Suprapubic skin (tissue), 4 donors: ENCODE measurements at regions not wholly inside any gene's neighbourhood (a gene's known extent, or its start where the extent isn't known, plus 50 kb on each side); places are given as distances from the start of the nearest gene placed in this dataset.

Source experiments
- DNase-seq, 2 donors: peaks; one replicate each; pipeline ENCODE4 v3.0.0-alpha.2; 2019; ENCODE audit warnings: low spot score in 2 of 2
- H3K27ac ChIP-seq: fragments of 200-600 bp; sonication (generic); one replicate; pipeline ENCODE4 v1.5.1; 2019
- H3K27me3 ChIP-seq: fragments of 200-600 bp; sonication (generic); one replicate; pipeline ENCODE4 v1.5.1; 2019
- H3K36me3 ChIP-seq: fragments of 200-600 bp; sonication (generic); one replicate; pipeline ENCODE4 v1.5.1; 2019
- H3K4me1 ChIP-seq: fragments of 200-600 bp; sonication (generic); one replicate; pipeline ENCODE4 v1.5.1; 2019
- H3K4me3 ChIP-seq: fragments of 200-600 bp; sonication (generic); one replicate; pipeline ENCODE4 v1.5.1; 2019; ENCODE audit warnings: mild to moderate bottlenecking
- H3K9me3 ChIP-seq: fragments of 200-600 bp; sonication (generic); one replicate; pipeline ENCODE4 v1.5.1; 2019
- EP300 ChIP-seq: sonication (generic); formaldehyde crosslinking; IDR thresholded peaks from one replicate; pipeline ENCODE4 v1.6.1; 2017; ENCODE audit warnings: antibody characterized with exemption
- POLR2A ChIP-seq, 2 donors: fragments of 450-650 bp; IDR thresholded peaks; one replicate each; pipeline ENCODE4 v1.6.1; 2017; ENCODE audit warnings: antibody characterized with exemption in 2 of 2, mild to moderate bottlenecking in 2 of 2, moderate library complexity in 2 of 2
- POLR2AphosphoS5 ChIP-seq, 3 donors: sonication (generic); formaldehyde crosslinking; IDR thresholded peaks; one replicate each; pipeline ENCODE4 v1.6.1; 2017; ENCODE audit warnings: antibody characterized with exemption in 3 of 3
- WGBS: methylation state at CpG from one replicate; pipeline ENCODE4 v1.1.5; 2018; 5-methylcytosine and 5-hydroxymethylcytosine counted together
- TF ChIP-seq, protein P1 (sequence below), 2 donors: fragments of 200-600 bp in 1 of 2; fragments of 450-650 bp in 1 of 2; sonication (generic) in 1 of 2; IDR thresholded peaks; one replicate each; pipeline ENCODE4 v1.5.1; 2016 to 2019; ENCODE audit warnings: antibody characterized with exemption in 2 of 2, mild to moderate bottlenecking in 1 of 2, moderate library complexity in 1 of 2

DNA sequence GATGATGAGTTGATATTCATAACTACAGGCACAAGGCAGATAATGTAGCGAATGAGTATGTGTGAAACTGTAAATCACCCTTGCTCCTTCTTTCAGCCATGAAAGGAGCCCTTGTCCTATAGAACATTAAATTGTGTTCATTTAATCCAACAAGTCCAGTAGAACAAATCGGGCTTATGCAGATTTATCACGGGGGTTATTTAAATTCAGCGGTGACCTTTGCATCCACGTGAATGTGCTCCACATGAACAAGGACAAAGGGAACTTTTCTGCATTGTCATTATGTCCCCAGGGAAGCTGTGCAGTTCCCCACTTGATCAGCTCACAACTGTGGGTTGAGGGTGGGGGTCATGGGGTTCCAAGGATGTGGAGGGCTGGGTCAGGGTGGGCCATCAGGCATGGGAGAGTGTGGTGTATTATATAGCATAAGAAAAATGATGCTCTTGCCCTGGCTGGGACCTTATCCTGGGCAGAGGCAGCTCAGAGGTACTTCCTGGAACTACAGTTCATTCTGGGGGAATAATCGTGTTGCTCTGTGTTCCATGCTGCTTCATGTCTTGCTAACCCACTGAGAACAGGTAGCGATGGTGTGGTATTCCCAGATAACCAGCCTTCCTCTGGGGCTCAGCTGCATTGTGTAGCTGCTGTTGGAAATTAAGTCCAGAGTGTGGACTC is 306.6 kb downstream of the FAT3 start:
- 89% methylated on average over 7 of the region's 7 CpGs for WGBS
- Histone ChIP-seq H3K4me1 (no peaks in the 10 kb centered on the region), H3K36me3 (no peaks in the 10 kb centered on the region), H3K27me3 (no peaks in the 10 kb centered on the region), H3K27ac (no peak overlapping the region), H3K9me3 (no peaks in the 10 kb centered on the region), H3K4me3 (no peak overlapping the region)
- DNase-seq, result no peak
- TF ChIP-seq POLR2AphosphoS5 (IDR thresholded peaks at IDR 0.05), result no peak
- TF ChIP-seq EP300, result no peak
- no peak for TF ChIP-seq POLR2A (IDR thresholded peaks at IDR 0.05)
- TF ChIP-seq, protein P1, sequence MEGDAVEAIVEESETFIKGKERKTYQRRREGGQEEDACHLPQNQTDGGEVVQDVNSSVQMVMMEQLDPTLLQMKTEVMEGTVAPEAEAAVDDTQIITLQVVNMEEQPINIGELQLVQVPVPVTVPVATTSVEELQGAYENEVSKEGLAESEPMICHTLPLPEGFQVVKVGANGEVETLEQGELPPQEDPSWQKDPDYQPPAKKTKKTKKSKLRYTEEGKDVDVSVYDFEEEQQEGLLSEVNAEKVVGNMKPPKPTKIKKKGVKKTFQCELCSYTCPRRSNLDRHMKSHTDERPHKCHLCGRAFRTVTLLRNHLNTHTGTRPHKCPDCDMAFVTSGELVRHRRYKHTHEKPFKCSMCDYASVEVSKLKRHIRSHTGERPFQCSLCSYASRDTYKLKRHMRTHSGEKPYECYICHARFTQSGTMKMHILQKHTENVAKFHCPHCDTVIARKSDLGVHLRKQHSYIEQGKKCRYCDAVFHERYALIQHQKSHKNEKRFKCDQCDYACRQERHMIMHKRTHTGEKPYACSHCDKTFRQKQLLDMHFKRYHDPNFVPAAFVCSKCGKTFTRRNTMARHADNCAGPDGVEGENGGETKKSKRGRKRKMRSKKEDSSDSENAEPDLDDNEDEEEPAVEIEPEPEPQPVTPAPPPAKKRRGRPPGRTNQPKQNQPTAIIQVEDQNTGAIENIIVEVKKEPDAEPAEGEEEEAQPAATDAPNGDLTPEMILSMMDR (IDR thresholded peaks at IDR 0.05), result no peak

DNA sequence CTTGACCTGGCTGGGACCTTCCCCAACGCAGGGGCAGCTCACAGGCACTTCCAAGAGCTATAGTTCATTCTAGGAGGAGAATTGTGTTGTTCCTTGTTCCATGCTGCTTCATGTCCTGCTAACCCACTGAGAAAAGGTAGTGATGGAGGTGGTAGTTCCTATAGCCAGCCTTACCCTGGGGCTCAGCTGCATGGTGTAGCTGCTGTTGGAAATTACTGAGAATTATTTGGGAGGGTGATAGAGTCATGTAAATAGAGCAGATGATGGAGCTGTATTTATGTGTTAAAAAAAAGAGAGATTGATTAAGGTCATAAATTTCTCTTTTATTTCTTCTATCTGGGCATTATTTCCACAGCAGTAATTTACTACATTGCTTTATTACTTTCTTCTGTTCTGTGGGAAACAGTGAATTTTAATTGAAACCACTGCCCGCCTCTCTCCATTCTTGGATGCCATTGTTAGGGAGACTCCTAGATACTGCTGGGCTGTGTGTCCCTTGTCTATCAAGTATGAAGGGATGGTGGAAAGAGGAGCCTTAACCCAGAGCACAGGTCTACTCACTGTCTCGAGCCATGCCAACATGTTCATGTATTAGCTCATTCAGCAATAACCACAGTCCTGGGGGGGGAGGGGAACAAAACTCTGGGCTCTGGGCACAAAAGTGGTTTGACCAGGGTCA is 309.2 kb downstream of the FAT3 start:
- Histone ChIP-seq H3K27ac (no peak overlapping the region), H3K27me3 (no peaks in the 10 kb centered on the region), H3K9me3 (no peaks in the 10 kb centered on the region), H3K4me1 (no peaks in the 10 kb centered on the region), H3K4me3 (no peak overlapping the region), H3K36me3 (no peaks in the 10 kb centered on the region)
- DNase-seq, result no peak
- WGBS, result 69% methylated on average over 3 of the region's 3 CpGs
- TF ChIP-seq, protein P1 (IDR thresholded peaks at IDR 0.05), result no peak
- no peak for TF ChIP-seq EP300
- TF ChIP-seq POLR2AphosphoS5 (IDR thresholded peaks at IDR 0.05), result no peak
- no peak for TF ChIP-seq POLR2A (IDR thresholded peaks at IDR 0.05)

DNA sequence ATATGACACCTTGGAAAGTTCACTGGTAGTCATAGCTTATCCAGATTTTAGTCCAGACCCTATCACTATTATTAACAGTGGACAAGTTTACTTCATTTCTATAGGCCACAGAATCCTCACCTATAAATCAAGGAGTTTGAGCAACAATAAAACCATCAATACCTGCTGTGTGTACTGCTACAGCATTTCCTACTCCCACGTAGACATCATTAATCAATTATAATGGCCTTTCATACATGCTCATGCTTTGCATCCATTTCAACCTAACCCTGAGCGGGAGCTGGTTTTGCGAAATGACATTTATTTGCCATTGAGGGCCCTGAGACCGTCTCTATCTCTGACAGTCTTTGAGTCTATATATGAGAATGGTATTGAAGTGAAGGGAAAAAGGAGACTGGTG is 312.3 kb downstream of the FAT3 start:
- Histone ChIP-seq H3K36me3 (no peaks in the 10 kb centered on the region), H3K4me3 (no peak overlapping the region), H3K27me3 (no peaks in the 10 kb centered on the region), H3K9me3 (no peaks in the 10 kb centered on the region), H3K4me1 (no peaks in the 10 kb centered on the region), H3K27ac (no peak overlapping the region)
- WGBS, result 70% methylated on average over 4 of the region's 4 CpGs
- DNase-seq, result no peak
- TF ChIP-seq, protein P1 (IDR thresholded peaks at IDR 0.05), result no peak
- no peak for TF ChIP-seq POLR2AphosphoS5 (IDR thresholded peaks at IDR 0.05)
- no peak for TF ChIP-seq EP300
- no peak for TF ChIP-seq POLR2A (IDR thresholded peaks at IDR 0.05)

DNA sequence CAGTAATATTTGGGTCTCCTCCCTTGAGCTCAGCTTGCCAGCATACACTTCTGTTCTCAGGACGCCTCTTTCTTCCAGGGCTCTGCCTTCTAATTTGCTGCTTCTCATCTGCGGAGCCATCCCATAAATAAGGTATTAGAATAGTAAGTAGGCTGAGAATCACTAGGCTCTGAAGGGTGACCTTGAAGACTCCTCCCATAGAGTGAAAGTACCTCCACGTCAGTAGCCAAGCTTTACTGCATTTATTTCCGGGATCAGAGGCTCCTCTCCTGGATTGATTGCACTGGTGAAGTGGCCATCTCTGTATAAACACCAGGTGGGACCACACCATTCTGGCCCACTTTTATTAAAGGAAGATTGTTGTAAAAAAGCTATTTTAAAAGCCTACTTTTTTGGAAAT is 315.5 kb downstream of the FAT3 start:
- TF ChIP-seq, protein P1 (IDR thresholded peaks at IDR 0.05), result no peak
- TF ChIP-seq EP300, result no peak
- TF ChIP-seq POLR2AphosphoS5 (IDR thresholded peaks at IDR 0.05), result no peak
- TF ChIP-seq POLR2A (IDR thresholded peaks at IDR 0.05), result no peak
- Histone ChIP-seq H3K27me3 (no peaks in the 10 kb centered on the region), H3K4me3 (no peak overlapping the region), H3K9me3 (no peaks in the 10 kb centered on the region), H3K36me3 (no peaks in the 10 kb centered on the region), H3K27ac (no peak overlapping the region), H3K4me1 (no peaks in the 10 kb centered on the region)
- 88% methylated on average over 4 of the region's 4 CpGs for WGBS
- DNase-seq, result no peak

DNA sequence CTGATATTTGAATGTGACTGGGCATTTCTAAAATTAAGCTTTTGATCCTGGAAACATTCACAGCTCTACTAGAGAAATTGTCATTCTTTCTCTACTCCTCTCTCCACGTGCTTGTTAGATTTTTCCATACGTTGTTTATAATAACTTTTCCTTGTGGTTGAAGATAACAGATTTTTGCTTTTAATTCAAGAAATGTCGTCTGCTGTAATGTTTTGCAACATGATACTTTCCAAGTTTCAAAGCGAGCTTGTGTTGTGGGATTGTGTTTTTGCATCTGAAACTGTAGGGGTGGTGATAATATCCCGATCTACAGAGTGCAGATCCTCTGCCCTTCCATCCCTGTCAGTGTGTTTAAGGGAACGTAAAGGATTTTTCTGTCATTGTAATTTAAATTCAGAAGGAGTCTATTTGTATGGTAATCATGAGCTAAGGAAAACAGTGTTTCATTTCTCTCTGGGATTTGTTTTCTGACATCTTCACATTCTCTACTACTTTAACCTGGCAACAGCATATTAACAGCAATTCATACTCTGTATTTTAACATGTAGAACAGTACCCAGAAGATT is 321.4 kb downstream of the FAT3 start:
- Histone ChIP-seq H3K27ac (no peak overlapping the region), H3K27me3 (no peaks in the 10 kb centered on the region), H3K36me3 (no peaks in the 10 kb centered on the region), H3K9me3 (no peaks in the 10 kb centered on the region), H3K4me1 (no peaks in the 10 kb centered on the region), H3K4me3 (no peak overlapping the region)
- 55% methylated on average over 6 of the region's 6 CpGs for WGBS
- no peak for DNase-seq
- no peak for TF ChIP-seq EP300
- TF ChIP-seq, protein P1 (IDR thresholded peaks at IDR 0.05), result no peak
- no peak for TF ChIP-seq POLR2AphosphoS5 (IDR thresholded peaks at IDR 0.05)
- no peak for TF ChIP-seq POLR2A (IDR thresholded peaks at IDR 0.05)
